Activated B cell treated with CpG ODN at 0.5 μM for 24 hours (primary cell): ENCODE measurements at regions not wholly inside any gene's neighbourhood (a gene's known extent, or its start where the extent isn't known, plus 50 kb on each side); places are given as distances from the start of the nearest gene placed in this dataset.

ENCODE experiments used
- ATAC-seq: fragments of 200-7000 bp; cut with Tn5 transposase; one replicate; pipeline ENCODE4 v1.10.0; 2021; ENCODE audit warnings: low read depth, mild to moderate bottlenecking, moderate library complexity
- CTCF ChIA-PET: fragments of 350-600 bp; sonication (Branson Sonifier 250); formaldehyde crosslinking; loops from one replicate; lab custom pipeline; 2021; ENCODE audit warnings: antibody characterized with exemption; lab: Charles Lee
- POLR2A ChIA-PET: fragments of 350-600 bp; sonication (Branson Sonifier 250); formaldehyde crosslinking; loops from one replicate; lab custom pipeline; 2021; ENCODE audit warnings: antibody characterized with exemption; lab: Charles Lee
- DNase-seq: peaks from one replicate; pipeline ENCODE4 v3.0.0; 2022
- H3K27ac Mint-ChIP-seq: one replicate; pipeline ENCODE4 v1.8.0; 2020; ENCODE audit warnings: mixed read lengths
- H3K27me3 Mint-ChIP-seq: one replicate; pipeline ENCODE4 v1.8.0; 2021; ENCODE audit warnings: mixed read lengths
- H3K36me3 Mint-ChIP-seq: one replicate; pipeline ENCODE4 v1.8.0; 2021; ENCODE audit warnings: low read depth, mixed read lengths
- H3K4me1 Mint-ChIP-seq: one replicate; pipeline ENCODE4 v1.8.0; 2021; ENCODE audit warnings: mixed read lengths
- H3K4me3 Mint-ChIP-seq: one replicate; pipeline ENCODE4 v1.8.0; 2020; ENCODE audit warnings: mild to moderate bottlenecking, mixed read lengths
- H3K9me3 Mint-ChIP-seq: one replicate; pipeline ENCODE4 v1.8.0; 2020; ENCODE audit warnings: mixed read lengths
- CTCF ChIP-seq: fragments of 200-600 bp; IDR thresholded peaks from one replicate; pipeline ENCODE4 v1.8.0; 2022; ENCODE audit warnings: antibody characterized with exemption, mild to moderate bottlenecking
- intact Hi-C: fragments of 100-400 bp; cut with micrococcal nuclease; formaldehyde crosslinking; loops from one replicate; pipeline ENCODE4 v1.15.1; 2024

DNA sequence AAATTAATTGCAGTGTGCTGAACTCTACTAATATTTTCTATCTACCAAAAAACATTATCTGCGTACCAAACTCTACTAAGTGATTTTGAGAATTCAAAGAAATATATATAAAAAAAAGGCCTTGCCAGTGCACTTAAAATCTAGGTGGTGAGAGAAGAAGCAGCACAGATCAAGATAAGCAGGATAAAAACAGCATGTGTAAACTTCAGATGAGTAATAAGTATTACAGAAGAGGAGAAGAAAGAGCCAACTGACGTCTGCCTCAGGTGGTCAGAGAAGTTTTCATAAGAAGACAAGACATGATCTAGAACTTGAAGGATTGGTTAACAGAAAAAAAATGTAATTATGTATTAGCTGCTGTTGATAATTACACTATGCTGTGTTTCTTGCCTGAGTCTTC is 166.4 kb downstream of the DUSP6 start:
- ATAC-seq (no peak), DNase-seq (no peak)
- Mint-ChIP-seq H3K9me3 (peaks cover 12% of the 10 kb centered on the region), H3K36me3 (peaks cover 3% of the 10 kb centered on the region), H3K4me3 (no peak overlapping the region), H3K27ac (no peak overlapping the region), H3K27me3 (no peaks in the 10 kb centered on the region), H3K4me1 (no peaks in the 10 kb centered on the region)
- intact Hi-C loops = no loop called here
- ChIA-PET POLR2A (no interaction called here), CTCF (no interaction called here)
- no peak for TF ChIP-seq CTCF

GRCh38 chr12:89185181-89185580 is 167.1 kb downstream of the DUSP6 start:
- peaks cover 12% of the 10 kb centered on the region for H3K9me3 Mint-ChIP-seq
- intact Hi-C loops = no loop called here
- H3K4me3 Mint-ChIP-seq = no peak overlapping the region
- POLR2A ChIA-PET = no interaction called here
- CTCF ChIA-PET = no interaction called here
- H3K27ac Mint-ChIP-seq = no peak overlapping the region
- H3K27me3 Mint-ChIP-seq = no peaks in the 10 kb centered on the region
- H3K36me3 Mint-ChIP-seq = peaks cover 3% of the 10 kb centered on the region
- no peaks in the 10 kb centered on the region for H3K4me1 Mint-ChIP-seq
- TF ChIP-seq CTCF = no peak
- DNase-seq (no peak), ATAC-seq (no peak)

GRCh38 chr12:89183985-89184435 is 168.3 kb downstream of the DUSP6 start:
- no peak for ATAC-seq
- Mint-ChIP-seq H3K4me1 (no peaks in the 10 kb centered on the region), H3K9me3 (peaks cover 8% of the 10 kb centered on the region), H3K27ac (no peak overlapping the region), H3K27me3 (peaks cover 3% of the 10 kb centered on the region), H3K4me3 (no peak overlapping the region), H3K36me3 (no peaks in the 10 kb centered on the region)
- intact Hi-C loops = no loop called here
- TF ChIP-seq CTCF = no peak
- ChIA-PET POLR2A (no interaction called here), CTCF (no interaction called here)
- DNase-seq = no peak

DNA sequence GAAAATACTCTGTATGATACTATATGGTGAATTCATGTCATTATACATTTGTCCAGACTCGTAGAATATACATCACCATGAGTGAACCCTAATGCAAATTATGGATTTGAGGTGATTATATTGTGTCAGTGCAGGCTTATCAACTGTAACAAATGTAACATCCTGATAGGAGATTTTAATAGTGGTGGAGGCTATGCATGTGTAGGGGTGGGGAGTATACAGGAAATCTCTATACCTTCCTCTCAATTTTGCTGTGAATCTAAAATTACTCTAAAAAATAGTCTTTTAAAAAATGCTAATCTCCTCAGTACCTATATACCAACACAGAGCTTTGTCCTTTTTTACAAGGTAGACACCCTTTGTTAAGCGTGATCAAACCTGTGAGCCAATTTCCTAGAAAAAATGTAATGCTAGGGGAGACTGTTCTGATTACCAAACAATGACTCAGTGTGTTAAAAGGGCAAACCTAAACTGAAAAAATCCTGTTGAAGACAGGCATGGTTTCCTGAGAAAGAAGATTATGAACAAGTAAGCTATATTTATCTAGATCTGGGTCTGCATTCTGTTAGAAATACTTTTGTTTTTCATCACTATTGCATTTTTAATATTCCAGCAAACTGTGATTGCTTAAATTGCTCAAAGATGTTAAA is 170.9 kb downstream of the DUSP6 start:
- Mint-ChIP-seq H3K9me3 (no peaks in the 10 kb centered on the region), H3K4me1 (peaks cover 5% of the 10 kb centered on the region), H3K4me3 (no peak overlapping the region), H3K27ac (no peak overlapping the region), H3K27me3 (peaks cover 3% of the 10 kb centered on the region), H3K36me3 (no peaks in the 10 kb centered on the region)
- intact Hi-C loops = no loop called here
- POLR2A ChIA-PET = no interaction called here
- DNase-seq = no peak
- CTCF ChIA-PET = no interaction called here
- no peak for TF ChIP-seq CTCF
- ATAC-seq = no peak

GRCh38 chr12:89180496-89180895 is 171.8 kb downstream of the DUSP6 start:
- intact Hi-C loops = no loop called here

More at GRCh38 chr12:89180496-89180895, 171.8 kb downstream of the DUSP6 start:
- CTCF ChIA-PET = no interaction called here
- no peak overlapping the region for H3K27ac Mint-ChIP-seq
- POLR2A ChIA-PET = no interaction called here
- no peaks in the 10 kb centered on the region for H3K36me3 Mint-ChIP-seq
- H3K27me3 Mint-ChIP-seq = peaks cover 3% of the 10 kb centered on the region
- no peak overlapping the region for H3K4me3 Mint-ChIP-seq
- DNase-seq (no peak), ATAC-seq (no peak)
- H3K9me3 Mint-ChIP-seq = no peaks in the 10 kb centered on the region
- no peak for TF ChIP-seq CTCF
- H3K4me1 Mint-ChIP-seq = peaks cover 5% of the 10 kb centered on the region
